CD4-positive, alpha-beta memory T cell (primary cell): ENCODE measurements at regions not wholly inside any gene's neighbourhood (a gene's known extent, or its start where the extent isn't known, plus 50 kb on each side); places are given as distances from the start of the nearest gene placed in this dataset.
A peak's percentile ranks its signal among the peaks of the same experiment; 100 is the strongest.
"Not testable (repeated sequence)": the region's sequence is repeated elsewhere in the genome, so short reads cannot be mapped to it uniquely, and the experiment has no call there.

Experiments used
- CTCF ChIA-PET: fragments of 350-600 bp; sonication (Branson Sonifier 250); formaldehyde crosslinking; loops from one replicate; lab custom pipeline; 2021; ENCODE audit warnings: inconsistent platforms; ENCODE audit not compliant: partially characterized antibody; lab: Charles Lee
- POLR2A ChIA-PET: fragments of 350-600 bp; sonication (Branson Sonifier 250); formaldehyde crosslinking; loops from one replicate; lab custom pipeline; 2021; ENCODE audit not compliant: partially characterized antibody; lab: Charles Lee
- DNase-seq, 5 donors: peaks; one replicate each; pipeline versions ENCODE4 v3.0.0 to v3.0.0-alpha.2; 2020 to 2022; ENCODE audit warnings: mixed read lengths in 1 of 5
- H3K27ac ChIP-seq: one replicate; pipeline ENCODE4 v1.7.0; 2013; ENCODE audit warnings: low read depth, low read length
- H3K27me3 ChIP-seq: 2 replicates; pipeline ENCODE4 v1.7.0; 2013; ENCODE audit warnings: mild to moderate bottlenecking, low read length, moderate library complexity; ENCODE audit not compliant: insufficient read depth
- H3K36me3 ChIP-seq: 2 replicates; pipeline ENCODE4 v1.7.0; 2013; ENCODE audit warnings: mild to moderate bottlenecking, low read length, moderate library complexity; ENCODE audit not compliant: insufficient read depth
- H3K4me1 ChIP-seq: 2 replicates; pipeline ENCODE4 v1.7.0; 2013; ENCODE audit warnings: mild to moderate bottlenecking, low read length, moderate library complexity; ENCODE audit not compliant: insufficient read depth
- H3K4me3 ChIP-seq, 2 donors: one replicate each; pipeline ENCODE4 v1.7.0; 2013; ENCODE audit warnings: low read length in 2 of 2, mild to moderate bottlenecking in 1 of 2
- H3K9me3 ChIP-seq, 2 donors: one replicate each; pipeline ENCODE4 v1.7.0; 2013; ENCODE audit warnings: low read length in 2 of 2, control low read depth in 1 of 2; ENCODE audit not compliant: control insufficient read depth in 1 of 2
- H3K27ac Mint-ChIP-seq, 7 donors: one replicate each; pipeline ENCODE4 v1.8.0; 2020 to 2021; ENCODE audit warnings: mixed read lengths in 7 of 7, mild to moderate bottlenecking in 6 of 7, inconsistent platforms in 3 of 7, moderate library complexity in 3 of 7
- H3K27me3 Mint-ChIP-seq, 2 donors: one replicate each; pipeline ENCODE4 v1.8.0; 2020 to 2021; ENCODE audit warnings: mixed read lengths in 2 of 2
- H3K36me3 Mint-ChIP-seq, 2 donors: one replicate each; pipeline ENCODE4 v1.8.0; 2020 to 2021; ENCODE audit warnings: mixed read lengths in 2 of 2, inconsistent platforms in 1 of 2, mild to moderate bottlenecking in 1 of 2
- H3K4me1 Mint-ChIP-seq, 4 donors: one replicate each; pipeline ENCODE4 v1.8.0; 2020 to 2021; ENCODE audit warnings: mixed read lengths in 4 of 4, mild to moderate bottlenecking in 1 of 4
- H3K4me3 Mint-ChIP-seq, 8 donors: one replicate each; pipeline ENCODE4 v1.8.0; 2020 to 2021; ENCODE audit warnings: mixed read lengths in 8 of 8, mild to moderate bottlenecking in 7 of 8, moderate library complexity in 6 of 8, inconsistent platforms in 3 of 8
- H3K9me3 Mint-ChIP-seq, 8 donors: one replicate each; pipeline ENCODE4 v1.8.0; 2020 to 2021; ENCODE audit warnings: mixed read lengths in 8 of 8, mild to moderate bottlenecking in 5 of 8, inconsistent platforms in 3 of 8, moderate library complexity in 1 of 8
- intact Hi-C: fragments of 100-400 bp; cut with micrococcal nuclease; formaldehyde crosslinking; loops from one replicate; pipeline ENCODE4 v1.15.1; 2023

DNA sequence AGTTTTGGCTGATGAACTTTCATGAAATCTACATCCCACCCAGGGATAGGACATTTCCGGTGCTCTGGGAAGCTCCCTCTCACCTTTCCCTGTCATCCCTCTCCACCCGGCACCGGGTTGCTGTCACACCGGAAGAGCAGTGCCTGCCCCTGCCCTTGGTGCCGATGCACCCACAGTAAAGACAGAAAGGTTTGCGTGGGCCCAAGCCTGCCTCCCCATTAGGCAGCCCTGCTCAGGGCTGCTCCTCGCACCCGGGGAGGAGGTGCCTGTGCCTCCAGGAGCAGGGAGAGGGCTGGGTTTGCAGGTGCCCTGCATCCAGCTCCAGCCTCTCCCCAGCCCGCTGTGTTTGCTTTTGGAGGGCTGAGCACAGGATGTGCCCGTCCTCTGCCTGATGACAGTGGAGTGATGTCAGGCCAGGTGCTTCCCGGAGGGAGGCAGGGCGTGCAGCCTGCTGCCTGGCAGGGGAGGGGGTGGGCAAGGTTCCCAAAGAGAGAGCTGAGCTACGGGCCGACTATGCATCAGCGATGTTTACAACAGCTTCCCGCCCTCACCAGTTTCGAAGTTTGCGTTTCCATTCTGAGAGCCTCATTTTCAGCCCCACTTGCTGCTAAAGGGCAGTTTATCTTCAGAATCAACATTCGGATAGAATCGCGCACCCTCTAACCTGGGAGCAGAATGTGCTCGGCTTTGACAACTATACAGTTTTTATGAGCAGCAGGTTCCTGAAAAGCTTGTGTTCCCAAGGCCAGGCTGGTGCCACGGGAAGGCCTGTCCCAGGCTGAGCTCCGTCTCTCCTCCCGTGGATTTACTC lies 83.2 kb upstream of the CLDN5 start:
- Mint-ChIP-seq H3K27ac (peak overlapping the region; percentile 32 to 91 (median 82)), H3K9me3 (no peaks in the 10 kb centered on the region), H3K4me3 (peak overlapping the region; percentile 25 to 72 (median 37)), H3K4me1 (peaks cover 19 to 47% (median 32%) of the 10 kb centered on the region in 4 donors), H3K36me3 (no peaks in the 10 kb centered on the region), H3K27me3 (peaks cover 0 to 1% of the 10 kb centered on the region in 2 donors)
- POLR2A ChIA-PET: interaction anchor here (1.3 to 1.6 kb wide), 2 partner anchors 10 to 28 kb away, joined by 3 to 10 read pairs; no protein-coding TSS in a partner anchor
- Histone ChIP-seq H3K27me3 (no peaks in the 10 kb centered on the region), H3K36me3 (no peaks in the 10 kb centered on the region), H3K4me1 (peaks cover 34% of the 10 kb centered on the region), H3K9me3 (no peaks in the 10 kb centered on the region), H3K27ac (peak overlapping the region; percentile 10), H3K4me3 (no peak overlapping the region)
- intact Hi-C loops: loop anchor here (1.0 kb wide), 1 partner anchor 10 kb away; no protein-coding TSS in a partner anchor
- CTCF ChIA-PET: interaction anchor here (0.6 to 1.2 kb wide), 2 partner anchors 12 to 14 kb away, joined by 3 to 4 read pairs; no protein-coding TSS in a partner anchor
- DNase-seq: peak; percentile 39 to 71 (median 56)

- H3K27me3 Mint-ChIP-seq: peaks cover 0 to 1% of the 10 kb centered on the region in 2 donors
- H3K27ac ChIP-seq: no peak overlapping the region
- no peaks in the 10 kb centered on the region for H3K9me3 Mint-ChIP-seq
- intact Hi-C loops: no loop called here
- H3K4me1 Mint-ChIP-seq: peaks cover 16 to 40% (median 26%) of the 10 kb centered on the region in 4 donors
- CTCF ChIA-PET: interaction anchor here (0.6 kb wide), 1 partner anchor 12 kb away, joined by 3 read pairs; no protein-coding TSS in a partner anchor
- H3K27me3 ChIP-seq: no peaks in the 10 kb centered on the region
- POLR2A ChIA-PET: interaction anchor here (1.3 to 1.6 kb wide), 2 partner anchors 10 to 28 kb away, joined by 3 to 10 read pairs; no protein-coding TSS in a partner anchor
- no peaks in the 10 kb centered on the region for H3K36me3 ChIP-seq
- H3K4me1 ChIP-seq: peaks cover 34% of the 10 kb centered on the region
- no peak for DNase-seq
- H3K36me3 Mint-ChIP-seq: no peaks in the 10 kb centered on the region
- no peak overlapping the region for H3K4me3 ChIP-seq
- peak overlapping the region in 6 of 7 donors; percentile 32 to 82 (median 57) for H3K27ac Mint-ChIP-seq
- H3K9me3 ChIP-seq: no peaks in the 10 kb centered on the region
- H3K4me3 Mint-ChIP-seq: peak overlapping the region in 3 of 8 donors; percentile 10 to 29 (median 10)
Observed at GRCh38 chr22:19608003-19608690, 83.9 kb upstream of the CLDN5 start.

DNA sequence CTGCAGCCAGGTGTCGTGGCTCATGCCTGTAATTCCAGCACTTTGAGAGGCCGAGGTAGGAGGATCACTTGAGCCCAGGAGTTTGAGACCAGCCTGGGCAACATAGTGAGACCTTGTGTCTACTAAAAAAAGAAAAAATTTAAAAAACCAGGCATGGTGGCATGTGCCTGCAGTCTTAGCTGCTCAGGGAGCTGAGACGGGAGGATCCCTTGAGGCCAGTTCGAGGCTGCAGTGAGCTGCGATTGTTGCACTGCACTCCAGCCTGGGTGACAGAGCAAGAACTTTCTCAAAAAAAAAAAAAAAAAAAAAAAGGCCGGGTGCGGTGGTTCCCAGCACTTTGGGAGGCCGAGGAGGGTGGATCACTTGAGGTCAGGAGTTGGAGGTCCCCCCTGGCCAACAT lies 85.5 kb upstream of the CLDN5 start:
- H3K27ac ChIP-seq, H3K9me3 Mint-ChIP-seq, H3K9me3 ChIP-seq, H3K27me3 Mint-ChIP-seq, H3K36me3 Mint-ChIP-seq, H3K27me3 ChIP-seq, DNase-seq, H3K4me3 ChIP-seq, H3K4me3 Mint-ChIP-seq, intact Hi-C loops, POLR2A ChIA-PET, H3K36me3 ChIP-seq: not testable (repeated sequence)
- CTCF ChIA-PET: interaction anchor here (1.1 kb wide), 1 partner anchor 11 kb away, joined by 3 read pairs; no protein-coding TSS in a partner anchor
- Mint-ChIP-seq H3K4me1 (peaks cover 14 to 38% (median 23%) of the 10 kb centered on the region in 4 donors), H3K27ac (peak overlapping the region in 1 of 7 donors; percentile 70)
- H3K4me1 ChIP-seq: peaks cover 34% of the 10 kb centered on the region

DNA sequence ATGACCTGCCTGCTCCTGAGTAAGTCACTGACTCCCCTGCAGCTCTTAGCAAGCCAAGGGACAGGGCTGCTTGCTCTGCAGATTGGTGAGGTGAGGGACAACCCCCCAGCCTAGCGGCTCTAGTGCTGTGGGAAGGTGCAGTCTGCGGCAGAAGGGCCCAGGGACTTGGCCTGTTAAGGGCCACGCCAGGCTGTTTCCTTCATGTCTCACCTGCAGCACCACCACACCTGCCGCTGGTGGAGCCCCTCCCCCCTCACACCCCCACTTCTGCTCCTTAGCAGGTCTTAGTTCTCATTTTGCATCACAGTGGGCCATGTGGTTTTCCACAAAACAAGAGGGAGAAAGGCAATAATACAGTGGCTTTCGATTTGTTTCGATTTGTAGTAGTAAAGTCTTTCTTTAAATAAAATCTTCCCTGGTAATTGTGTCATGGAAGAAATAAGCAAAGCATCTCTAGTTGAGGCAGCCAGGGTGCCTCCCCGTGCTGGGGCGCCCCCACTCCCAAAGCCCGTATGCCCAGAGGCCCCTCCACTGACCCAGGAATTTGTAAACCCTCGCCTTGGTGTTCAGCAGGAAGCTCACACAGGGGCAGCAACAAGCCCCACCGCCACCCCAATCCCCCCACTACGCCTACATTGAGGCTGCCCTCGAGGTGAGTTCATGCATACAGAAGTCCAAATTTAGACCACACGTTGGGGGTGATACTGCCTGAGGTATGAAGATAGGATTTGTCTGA lies 86.5 kb upstream of the CLDN5 start:
- POLR2A ChIA-PET: no interaction called here
- no peaks in the 10 kb centered on the region for H3K36me3 Mint-ChIP-seq
- CTCF ChIA-PET: interaction anchor here (1.1 kb wide), 1 partner anchor 12 kb away, joined by 3 read pairs; no protein-coding TSS in a partner anchor
- Histone ChIP-seq H3K4me3 (no peak overlapping the region), H3K9me3 (no peaks in the 10 kb centered on the region), H3K36me3 (no peaks in the 10 kb centered on the region), H3K4me1 (peaks cover 34% of the 10 kb centered on the region), H3K27me3 (no peaks in the 10 kb centered on the region), H3K27ac (no peak overlapping the region)
- intact Hi-C loops: no loop called here
- H3K27ac Mint-ChIP-seq: peak overlapping the region in 5 of 7 donors; percentile 12 to 70 (median 50)
- H3K9me3 Mint-ChIP-seq: no peaks in the 10 kb centered on the region
- peak overlapping the region in 4 of 8 donors; percentile 5 to 36 (median 18) for H3K4me3 Mint-ChIP-seq
- H3K27me3 Mint-ChIP-seq: peaks cover 1 to 2% of the 10 kb centered on the region in 2 donors
- H3K4me1 Mint-ChIP-seq: peaks cover 14 to 38% (median 23%) of the 10 kb centered on the region in 4 donors
- DNase-seq: no peak

DNA sequence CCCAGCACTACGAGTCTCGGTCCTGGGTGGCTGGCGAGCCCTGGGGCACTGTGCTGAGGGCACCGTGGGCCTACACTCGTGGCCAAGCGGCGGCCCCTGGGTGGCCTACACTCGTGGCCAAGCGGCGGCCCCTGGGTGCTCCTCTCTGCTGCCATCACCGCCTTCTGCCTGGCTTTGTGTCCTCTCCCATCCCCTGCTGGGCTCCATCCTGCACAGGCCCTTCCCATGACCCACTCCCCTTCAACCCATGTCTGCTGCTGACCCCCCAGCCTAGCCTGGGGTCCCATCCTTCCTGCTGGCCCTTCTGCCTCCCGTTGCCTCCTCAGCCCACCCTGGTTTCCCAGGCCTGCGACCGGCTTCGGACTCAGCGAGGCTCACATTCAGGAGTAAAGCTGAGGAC lies 87.4 kb upstream of the CLDN5 start:
- Mint-ChIP-seq H3K9me3 (no peaks in the 10 kb centered on the region), H3K4me3 (no peak overlapping the region), H3K4me1 (peaks cover 14 to 36% (median 21%) of the 10 kb centered on the region in 4 donors), H3K36me3 (no peaks in the 10 kb centered on the region), H3K27ac (no peak overlapping the region), H3K27me3 (peaks cover 1 to 2% of the 10 kb centered on the region in 2 donors)
- CTCF ChIA-PET: interaction anchor here (1.0 kb wide), 1 partner anchor 18 kb away, joined by 4 read pairs; no protein-coding TSS in a partner anchor
- H3K27ac ChIP-seq: no peak overlapping the region
- POLR2A ChIA-PET: no interaction called here
- no peaks in the 10 kb centered on the region for H3K9me3 ChIP-seq
- H3K27me3 ChIP-seq: no peaks in the 10 kb centered on the region
- no peak for DNase-seq
- H3K4me1 ChIP-seq: peaks cover 33% of the 10 kb centered on the region
- H3K36me3 ChIP-seq: no peaks in the 10 kb centered on the region
- intact Hi-C loops: no loop called here
- H3K4me3 ChIP-seq: no peak overlapping the region

DNA sequence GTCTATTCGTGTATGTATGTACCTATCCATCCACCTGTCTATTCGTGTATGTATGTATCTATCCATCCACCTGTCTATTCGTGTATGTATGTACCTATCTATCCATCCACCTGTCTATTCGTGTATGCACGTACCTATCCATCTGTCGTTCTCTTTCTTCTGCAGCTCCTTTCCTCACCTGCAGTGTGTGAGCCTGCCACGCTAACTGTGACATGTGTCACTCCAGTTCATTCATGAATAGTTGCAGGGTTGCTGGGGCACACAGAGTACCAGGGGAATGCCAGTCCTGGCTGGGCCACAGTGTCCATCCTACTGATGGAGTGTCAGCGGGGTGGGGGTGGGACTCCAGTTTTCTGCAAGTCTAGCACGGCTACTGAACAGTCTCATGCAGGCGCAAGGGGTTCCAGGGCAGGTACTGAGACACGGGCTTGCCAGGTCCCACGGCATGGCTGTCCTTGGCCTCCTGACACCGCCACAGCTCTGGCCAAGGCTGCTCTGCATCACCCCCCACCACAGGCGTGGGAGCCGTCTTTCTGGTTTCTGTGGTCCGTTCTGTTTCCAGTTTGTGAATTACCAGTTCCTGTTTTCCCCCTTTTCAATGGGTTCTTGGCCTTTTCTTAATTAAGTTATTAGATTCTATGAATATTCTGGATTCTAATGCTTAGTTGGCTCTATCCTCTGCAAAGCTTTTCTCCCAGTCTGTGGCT lies 88.8 kb upstream of the CLDN5 start:
- CTCF ChIA-PET: no interaction called here
- Histone ChIP-seq H3K27ac (no peak overlapping the region), H3K9me3 (no peaks in the 10 kb centered on the region), H3K27me3 (no peaks in the 10 kb centered on the region), H3K4me1 (peaks cover 19% of the 10 kb centered on the region), H3K36me3 (no peaks in the 10 kb centered on the region), H3K4me3 (no peak overlapping the region)
- Mint-ChIP-seq H3K9me3 (no peaks in the 10 kb centered on the region), H3K27me3 (peaks cover 2% of the 10 kb centered on the region in 2 donors), H3K36me3 (no peaks in the 10 kb centered on the region), H3K4me1 (peaks cover 6 to 22% (median 9%) of the 10 kb centered on the region in 4 donors), H3K27ac (peak overlapping the region in 1 of 7 donors; percentile 57), H3K4me3 (no peak overlapping the region)
- POLR2A ChIA-PET: no interaction called here
- no peak for DNase-seq
- intact Hi-C loops: no loop called here
